ENCODE measurements at regions not wholly inside any gene's neighbourhood (a gene's known extent, or its start where the extent isn't known, plus 50 kb on each side); places are given as distances from the start of the nearest gene placed in this dataset.

- ChIA-PET CTCF (no interaction called here), POLR2A (ENCODE audit: unreplicated experiment) (no interaction called here)
- Histone ChIP-seq H3K9ac (ENCODE audit: low read length) (no peak overlapping the region), H2AFZ (ENCODE audit: low read length) (no peak overlapping the region), H3K4me3 (ENCODE audit: low read length) (no peak overlapping the region), H3K9me2 (replicated peaks; ENCODE audit: low read length) (no peaks in the 10 kb centered on the region), H3K36me3 (ENCODE audit: low read depth, low read length) (peaks cover 8% of the 10 kb centered on the region; the same call in 1 of the 2 replicates), H3K9me3 (ENCODE audit: low read length) (no peaks in the 10 kb centered on the region), H4K20me1 (ENCODE audit: low read length) (no peaks in the 10 kb centered on the region), H3K4me2 (ENCODE audit: low read length) (no peak overlapping the region), H3K79me2 (ENCODE audit: low read length) (no peaks in the 10 kb centered on the region), H3K4me1 (ENCODE audit: insufficient read depth, low read length) (no peaks in the 10 kb centered on the region), H3F3A (ENCODE audit: low read length, unreplicated experiment) (no peaks in the 10 kb centered on the region), H3K27me3 (ENCODE audit: low read length) (no peaks in the 10 kb centered on the region), H3K27ac (ENCODE audit: low read length) (no peak overlapping the region)
- no TSS peak for BruUV-seq (replicated peaks)
- intact Hi-C loops (cut with micrococcal nuclease): no loop called here
- TF ChIP-seq EZH2 (IDR thresholded peaks at IDR 0.05; ENCODE audit: low read length, unreplicated experiment) (no peak), EZH2phosphoT487 (IDR thresholded peaks at IDR 0.05; ENCODE audit: borderline replicate concordance, low read length) (no peak)
- TF ChIP-seq, protein P1, sequence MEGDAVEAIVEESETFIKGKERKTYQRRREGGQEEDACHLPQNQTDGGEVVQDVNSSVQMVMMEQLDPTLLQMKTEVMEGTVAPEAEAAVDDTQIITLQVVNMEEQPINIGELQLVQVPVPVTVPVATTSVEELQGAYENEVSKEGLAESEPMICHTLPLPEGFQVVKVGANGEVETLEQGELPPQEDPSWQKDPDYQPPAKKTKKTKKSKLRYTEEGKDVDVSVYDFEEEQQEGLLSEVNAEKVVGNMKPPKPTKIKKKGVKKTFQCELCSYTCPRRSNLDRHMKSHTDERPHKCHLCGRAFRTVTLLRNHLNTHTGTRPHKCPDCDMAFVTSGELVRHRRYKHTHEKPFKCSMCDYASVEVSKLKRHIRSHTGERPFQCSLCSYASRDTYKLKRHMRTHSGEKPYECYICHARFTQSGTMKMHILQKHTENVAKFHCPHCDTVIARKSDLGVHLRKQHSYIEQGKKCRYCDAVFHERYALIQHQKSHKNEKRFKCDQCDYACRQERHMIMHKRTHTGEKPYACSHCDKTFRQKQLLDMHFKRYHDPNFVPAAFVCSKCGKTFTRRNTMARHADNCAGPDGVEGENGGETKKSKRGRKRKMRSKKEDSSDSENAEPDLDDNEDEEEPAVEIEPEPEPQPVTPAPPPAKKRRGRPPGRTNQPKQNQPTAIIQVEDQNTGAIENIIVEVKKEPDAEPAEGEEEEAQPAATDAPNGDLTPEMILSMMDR (conservative IDR thresholded peaks at IDR 0.05; ENCODE audit: low read depth, low read length): no peak
- ATAC-seq: no peak
- no peak for DNase-seq
Observed at GRCh38 chr11:28773606-28774005, 665.4 kb downstream of the METTL15 start.

GRCh38 chr11:28770806-28771205, 662.6 kb downstream of the METTL15 start:
- Histone ChIP-seq H3K27me3 (ENCODE audit: low read length) (no peaks in the 10 kb centered on the region), H3K9me3 (ENCODE audit: low read length) (no peaks in the 10 kb centered on the region), H4K20me1 (ENCODE audit: low read length) (no peaks in the 10 kb centered on the region), H3K4me2 (ENCODE audit: low read length) (no peak overlapping the region), H3K9ac (ENCODE audit: low read length) (no peak overlapping the region), H3K36me3 (ENCODE audit: low read depth, low read length) (peaks cover 12% of the 10 kb centered on the region; the same call in 1 of the 2 replicates), H3K9me2 (replicated peaks; ENCODE audit: low read length) (no peaks in the 10 kb centered on the region), H3K4me1 (ENCODE audit: insufficient read depth, low read length) (no peaks in the 10 kb centered on the region), H3K4me3 (ENCODE audit: low read length) (no peak overlapping the region), H3F3A (ENCODE audit: low read length, unreplicated experiment) (no peaks in the 10 kb centered on the region), H3K27ac (ENCODE audit: low read length) (no peak overlapping the region), H3K79me2 (ENCODE audit: low read length) (no peaks in the 10 kb centered on the region), H2AFZ (ENCODE audit: low read length) (no peak overlapping the region)
- ChIA-PET POLR2A (ENCODE audit: unreplicated experiment) (no interaction called here), CTCF (no interaction called here)
- ATAC-seq (no peak), DNase-seq (no peak)
- intact Hi-C loops (cut with micrococcal nuclease): no loop called here
- TF ChIP-seq EZH2 (IDR thresholded peaks at IDR 0.05; ENCODE audit: low read length, unreplicated experiment) (no peak), EZH2phosphoT487 (IDR thresholded peaks at IDR 0.05; ENCODE audit: borderline replicate concordance, low read length) (no peak)
- TF ChIP-seq, protein P1 (conservative IDR thresholded peaks at IDR 0.05; ENCODE audit: low read depth, low read length): no peak
- no TSS peak for BruUV-seq (replicated peaks)

DNA sequence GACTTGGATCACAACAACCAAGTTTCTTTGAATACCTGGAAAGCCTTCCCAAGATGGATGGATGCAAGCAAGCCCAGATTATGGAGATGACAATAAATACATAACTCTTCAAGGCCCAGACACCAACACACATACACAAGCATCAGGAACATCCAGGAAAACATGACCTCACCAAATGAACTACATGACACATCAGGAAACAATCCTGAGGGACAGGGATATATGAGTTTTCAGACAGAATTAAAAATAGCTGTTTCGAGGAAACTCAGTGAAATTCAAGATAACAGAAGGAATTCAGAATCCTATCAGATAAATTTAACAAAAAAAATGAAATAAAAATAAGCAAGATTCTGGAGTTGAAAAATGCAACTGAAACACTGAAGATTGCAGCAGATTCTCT, 659.4 kb downstream of the METTL15 start:
- Histone ChIP-seq H3K4me1 (ENCODE audit: insufficient read depth, low read length) (peaks cover 4% of the 10 kb centered on the region; the same call in 1 of the 2 replicates), H3K27me3 (ENCODE audit: low read length) (no peaks in the 10 kb centered on the region), H2AFZ (ENCODE audit: low read length) (no peak overlapping the region), H3K4me3 (ENCODE audit: low read length) (no peak overlapping the region), H3K9me3 (ENCODE audit: low read length) (no peaks in the 10 kb centered on the region), H4K20me1 (ENCODE audit: low read length) (no peaks in the 10 kb centered on the region), H3F3A (ENCODE audit: low read length, unreplicated experiment) (no peaks in the 10 kb centered on the region), H3K9me2 (replicated peaks; ENCODE audit: low read length) (no peaks in the 10 kb centered on the region), H3K9ac (ENCODE audit: low read length) (no peak overlapping the region), H3K79me2 (ENCODE audit: low read length) (peaks cover 8% of the 10 kb centered on the region; the same call in 1 of the 2 replicates), H3K27ac (ENCODE audit: low read length) (no peak overlapping the region), H3K4me2 (ENCODE audit: low read length) (no peak overlapping the region), H3K36me3 (ENCODE audit: low read depth, low read length) (peaks cover 17% of the 10 kb centered on the region)
- CTCF ChIA-PET: no interaction called here
- ATAC-seq: no peak
- POLR2A ChIA-PET (ENCODE audit: unreplicated experiment): no interaction called here
- TF ChIP-seq, protein P1 (conservative IDR thresholded peaks at IDR 0.05; ENCODE audit: low read depth, low read length): no peak
- TF ChIP-seq EZH2phosphoT487 (IDR thresholded peaks at IDR 0.05; ENCODE audit: borderline replicate concordance, low read length) (no peak), EZH2 (IDR thresholded peaks at IDR 0.05; ENCODE audit: low read length, unreplicated experiment) (no peak)
- intact Hi-C loops (cut with micrococcal nuclease): no loop called here
- peak; percentile 41 for DNase-seq
- BruUV-seq (replicated peaks): no TSS peak
